ENCODE measurements at regions not wholly inside any gene's neighbourhood (a gene's known extent, or its start where the extent isn't known, plus 50 kb on each side); places are given as distances from the start of the nearest gene placed in this dataset.

DNA sequence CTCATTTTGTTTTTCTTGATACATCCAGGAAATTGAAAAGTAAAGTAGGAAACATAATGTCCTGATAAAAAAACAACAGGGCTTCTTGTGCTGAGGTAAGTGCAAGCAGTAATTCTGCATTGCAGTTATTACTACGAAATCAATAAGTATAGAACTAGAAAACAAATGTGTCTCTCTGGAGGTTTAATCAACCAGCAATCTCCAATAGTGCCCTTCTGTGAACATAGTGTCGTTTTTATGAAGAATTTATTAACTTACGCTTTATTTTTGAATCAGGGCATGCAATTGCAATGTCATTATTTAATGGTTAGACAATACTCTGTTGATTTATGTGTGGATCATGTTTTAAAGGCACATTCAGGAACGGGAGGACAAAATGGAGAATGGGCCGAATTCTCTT lies 494.1 kb upstream of the NOVA1 start:
- TF ChIP-seq, protein P1, sequence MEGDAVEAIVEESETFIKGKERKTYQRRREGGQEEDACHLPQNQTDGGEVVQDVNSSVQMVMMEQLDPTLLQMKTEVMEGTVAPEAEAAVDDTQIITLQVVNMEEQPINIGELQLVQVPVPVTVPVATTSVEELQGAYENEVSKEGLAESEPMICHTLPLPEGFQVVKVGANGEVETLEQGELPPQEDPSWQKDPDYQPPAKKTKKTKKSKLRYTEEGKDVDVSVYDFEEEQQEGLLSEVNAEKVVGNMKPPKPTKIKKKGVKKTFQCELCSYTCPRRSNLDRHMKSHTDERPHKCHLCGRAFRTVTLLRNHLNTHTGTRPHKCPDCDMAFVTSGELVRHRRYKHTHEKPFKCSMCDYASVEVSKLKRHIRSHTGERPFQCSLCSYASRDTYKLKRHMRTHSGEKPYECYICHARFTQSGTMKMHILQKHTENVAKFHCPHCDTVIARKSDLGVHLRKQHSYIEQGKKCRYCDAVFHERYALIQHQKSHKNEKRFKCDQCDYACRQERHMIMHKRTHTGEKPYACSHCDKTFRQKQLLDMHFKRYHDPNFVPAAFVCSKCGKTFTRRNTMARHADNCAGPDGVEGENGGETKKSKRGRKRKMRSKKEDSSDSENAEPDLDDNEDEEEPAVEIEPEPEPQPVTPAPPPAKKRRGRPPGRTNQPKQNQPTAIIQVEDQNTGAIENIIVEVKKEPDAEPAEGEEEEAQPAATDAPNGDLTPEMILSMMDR (IDR thresholded peaks at IDR 0.05), result no peak
- TF ChIP-seq POLR2A (IDR thresholded peaks at IDR 0.05), result no peak
